Mucosa of rectum (tissue), 2 donors: ENCODE measurements at regions not wholly inside any gene's neighbourhood (a gene's known extent, or its start where the extent isn't known, plus 50 kb on each side); places are given as distances from the start of the nearest gene placed in this dataset.

ENCODE experiments used
- H3K27ac ChIP-seq, 2 donors: one replicate each; pipeline ENCODE4 v1.7.0; 2013; ENCODE audit warnings: inconsistent platforms in 2 of 2, low read depth in 2 of 2, low read length in 2 of 2
- H3K27me3 ChIP-seq, 2 donors: one replicate each; pipeline ENCODE4 v1.7.0; 2013; ENCODE audit warnings: low read length in 2 of 2; ENCODE audit not compliant: control insufficient read depth in 2 of 2, insufficient read depth in 2 of 2
- H3K36me3 ChIP-seq, 2 donors: one replicate each; pipeline ENCODE4 v1.7.0; 2013; ENCODE audit warnings: low read length in 2 of 2; ENCODE audit not compliant: control insufficient read depth in 2 of 2, insufficient read depth in 2 of 2
- H3K4me1 ChIP-seq, 2 donors: one replicate each; pipeline ENCODE4 v1.7.0; 2013; ENCODE audit warnings: low read length in 2 of 2, mild to moderate bottlenecking in 1 of 2; ENCODE audit not compliant: control insufficient read depth in 2 of 2, insufficient read depth in 2 of 2
- H3K4me3 ChIP-seq, 2 donors: one replicate each; pipeline ENCODE4 v1.7.0; 2013; ENCODE audit warnings: low read length in 2 of 2
- H3K9ac ChIP-seq, 2 donors: one replicate each; pipeline ENCODE4 v1.7.0; 2013; ENCODE audit warnings: low read length in 2 of 2, low read depth in 1 of 2, mild to moderate bottlenecking in 1 of 2
- H3K9me3 ChIP-seq, 2 donors: one replicate each; pipeline ENCODE4 v1.7.0; 2013; ENCODE audit warnings: low read length in 2 of 2; ENCODE audit not compliant: control insufficient read depth in 2 of 2
- donor health status: healthy.
- donor health status: Normal muscosa, but diverticular disease.

DNA sequence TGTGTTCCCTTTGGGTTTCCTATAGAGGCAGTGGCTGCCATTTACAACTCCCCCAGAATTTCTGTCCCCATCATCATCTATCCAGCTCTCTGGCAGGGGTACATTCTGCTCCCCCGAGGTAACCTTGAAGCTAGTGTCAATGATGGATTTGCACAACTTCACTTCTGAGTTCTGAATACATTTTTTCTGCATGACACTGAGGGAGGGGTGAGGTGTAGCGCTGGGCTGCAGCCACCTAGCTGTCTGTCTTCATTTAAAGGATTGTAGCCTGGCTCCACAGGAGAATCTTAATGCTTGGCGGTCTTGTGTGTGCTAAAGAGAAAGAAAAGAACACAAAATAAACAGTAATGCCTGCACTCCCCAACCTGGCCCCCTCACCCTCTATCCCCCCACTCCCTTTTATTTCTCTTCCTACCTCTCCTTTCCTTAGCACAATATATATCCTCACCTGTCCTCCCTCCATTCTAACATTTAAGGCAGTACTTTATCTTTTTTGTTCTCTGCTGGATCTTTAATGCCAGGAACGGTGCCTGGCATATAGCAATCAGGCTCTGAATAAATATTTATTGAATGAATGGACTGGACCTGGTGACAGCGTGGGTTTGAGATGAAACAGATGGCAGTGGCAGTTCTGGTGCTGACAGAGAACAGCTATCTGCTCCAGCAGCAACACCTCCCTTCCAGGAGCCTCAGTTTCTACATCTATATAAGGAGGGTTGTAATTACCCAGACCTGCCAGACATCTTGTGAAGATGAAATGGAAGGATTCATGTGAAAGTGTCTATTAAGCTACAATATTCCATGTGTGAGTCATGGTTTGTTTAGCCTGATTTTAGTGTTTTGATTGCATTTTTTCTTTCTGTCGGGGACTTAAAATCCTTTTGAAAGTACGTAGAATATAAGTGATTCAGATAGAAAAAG lies 163.5 kb upstream of the CDH11 start:
- no peaks in the 10 kb centered on the region for H3K4me1 ChIP-seq
- no peaks in the 10 kb centered on the region for H3K36me3 ChIP-seq
- H3K27ac ChIP-seq: no peak overlapping the region
- no peaks in the 10 kb centered on the region for H3K9me3 ChIP-seq
- no peaks in the 10 kb centered on the region for H3K27me3 ChIP-seq
- H3K4me3 ChIP-seq: no peak overlapping the region
- no peak overlapping the region for H3K9ac ChIP-seq

- Histone ChIP-seq H3K9me3 (no peaks in the 10 kb centered on the region), H3K4me3 (no peak overlapping the region), H3K4me1 (no peaks in the 10 kb centered on the region), H3K27me3 (no peaks in the 10 kb centered on the region), H3K36me3 (no peaks in the 10 kb centered on the region), H3K9ac (no peak overlapping the region), H3K27ac (no peak overlapping the region)
Measured at GRCh38 chr16:65284626-65285025, 162.8 kb upstream of the CDH11 start.

GRCh38 chr16:65283181-65283651 lies 161.4 kb upstream of the CDH11 start:
- H3K27me3 ChIP-seq: no peaks in the 10 kb centered on the region
- H3K4me1 ChIP-seq: no peaks in the 10 kb centered on the region
- H3K36me3 ChIP-seq: no peaks in the 10 kb centered on the region
- H3K4me3 ChIP-seq: no peak overlapping the region
- H3K9ac ChIP-seq: no peak overlapping the region
- no peak overlapping the region for H3K27ac ChIP-seq
- H3K9me3 ChIP-seq: no peaks in the 10 kb centered on the region

- no peak overlapping the region for H3K9ac ChIP-seq
- no peak overlapping the region for H3K4me3 ChIP-seq
- no peaks in the 10 kb centered on the region for H3K27me3 ChIP-seq
- H3K9me3 ChIP-seq: no peaks in the 10 kb centered on the region
- no peak overlapping the region for H3K27ac ChIP-seq
- H3K36me3 ChIP-seq: no peaks in the 10 kb centered on the region
- H3K4me1 ChIP-seq: no peaks in the 10 kb centered on the region
Measured at GRCh38 chr16:65281586-65281985, 159.7 kb upstream of the CDH11 start.

DNA sequence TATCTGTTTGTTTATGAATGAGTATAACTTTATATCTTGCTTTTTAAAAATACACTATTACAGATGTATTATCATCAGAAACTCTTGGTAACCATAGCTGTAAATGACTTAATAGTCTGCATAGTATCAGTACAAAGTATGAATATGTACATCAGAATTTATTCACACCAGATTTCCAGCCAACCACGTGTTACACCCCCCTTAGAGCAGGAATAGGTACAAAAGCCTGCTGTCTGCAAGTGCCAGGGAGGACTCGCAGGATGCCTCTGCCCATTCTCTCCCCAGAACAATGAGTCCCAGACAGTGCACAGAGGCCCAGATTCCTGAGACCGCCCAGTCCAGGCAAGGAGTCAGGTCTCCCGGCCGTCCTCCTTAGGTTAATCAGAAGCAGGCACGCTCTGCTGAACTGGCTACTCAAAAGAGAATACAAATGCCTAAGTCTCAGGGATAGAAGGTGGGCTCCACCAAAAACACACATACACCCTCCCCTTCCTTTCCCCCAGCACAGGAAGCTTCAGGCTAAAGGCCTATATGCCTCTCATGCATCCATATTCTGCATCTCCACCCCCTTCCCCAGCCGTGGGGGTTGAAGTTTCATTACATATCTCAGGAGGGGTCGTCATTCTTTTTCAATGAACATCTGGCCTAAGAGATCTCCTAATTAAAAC lies 159.1 kb upstream of the CDH11 start:
- Histone ChIP-seq H3K4me3 (no peak overlapping the region), H3K36me3 (no peaks in the 10 kb centered on the region), H3K27me3 (no peaks in the 10 kb centered on the region), H3K9ac (no peak overlapping the region), H3K27ac (no peak overlapping the region), H3K9me3 (no peaks in the 10 kb centered on the region), H3K4me1 (no peaks in the 10 kb centered on the region)

GRCh38 chr16:65279576-65279975 lies 157.7 kb upstream of the CDH11 start:
- Histone ChIP-seq H3K9ac (no peak overlapping the region), H3K27me3 (no peaks in the 10 kb centered on the region), H3K4me1 (no peaks in the 10 kb centered on the region), H3K36me3 (no peaks in the 10 kb centered on the region), H3K4me3 (no peak overlapping the region), H3K9me3 (no peaks in the 10 kb centered on the region), H3K27ac (no peak overlapping the region)

- Histone ChIP-seq H3K36me3 (no peaks in the 10 kb centered on the region), H3K27ac (no peak overlapping the region), H3K4me3 (no peak overlapping the region), H3K4me1 (no peaks in the 10 kb centered on the region), H3K9ac (no peak overlapping the region), H3K27me3 (no peaks in the 10 kb centered on the region), H3K9me3 (no peaks in the 10 kb centered on the region)
Measured at GRCh38 chr16:65278874-65279273, 157.0 kb upstream of the CDH11 start.

GRCh38 chr16:65274566-65274965 lies 152.7 kb upstream of the CDH11 start:
- H3K27ac ChIP-seq: no peak overlapping the region
- H3K9me3 ChIP-seq: peaks cover 0 to 2% of the 10 kb centered on the region in 2 donors
- H3K4me1 ChIP-seq: no peaks in the 10 kb centered on the region
- H3K4me3 ChIP-seq: no peak overlapping the region
- no peaks in the 10 kb centered on the region for H3K27me3 ChIP-seq
- no peaks in the 10 kb centered on the region for H3K36me3 ChIP-seq
- H3K9ac ChIP-seq: no peak overlapping the region

GRCh38 chr16:65272699-65273414 lies 151.0 kb upstream of the CDH11 start:
- Histone ChIP-seq H3K36me3 (no peaks in the 10 kb centered on the region), H3K9ac (no peak overlapping the region), H3K4me3 (no peak overlapping the region), H3K4me1 (no peaks in the 10 kb centered on the region), H3K27me3 (no peaks in the 10 kb centered on the region), H3K9me3 (peaks cover 0 to 2% of the 10 kb centered on the region in 2 donors), H3K27ac (no peak overlapping the region)

- Histone ChIP-seq H3K9me3 (peaks cover 0 to 2% of the 10 kb centered on the region in 2 donors), H3K4me1 (no peaks in the 10 kb centered on the region), H3K27me3 (no peaks in the 10 kb centered on the region), H3K9ac (no peak overlapping the region), H3K4me3 (no peak overlapping the region), H3K27ac (no peak overlapping the region), H3K36me3 (no peaks in the 10 kb centered on the region)
Measured at GRCh38 chr16:65271996-65272395, 150.1 kb upstream of the CDH11 start.
